GM18867 (cell line): ENCODE measurements at regions not wholly inside any gene's neighbourhood (a gene's known extent, or its start where the extent isn't known, plus 50 kb on each side); places are given as distances from the start of the nearest gene placed in this dataset.

ENCODE experiments used
- ATAC-seq: cut with Tn5 transposase; IDR thresholded peaks from one replicate; pipeline ENCODE4 v1.9.1; 2021; ENCODE audit warnings: mild to moderate bottlenecking, moderate library complexity; ENCODE audit not compliant: unreplicated experiment

DNA sequence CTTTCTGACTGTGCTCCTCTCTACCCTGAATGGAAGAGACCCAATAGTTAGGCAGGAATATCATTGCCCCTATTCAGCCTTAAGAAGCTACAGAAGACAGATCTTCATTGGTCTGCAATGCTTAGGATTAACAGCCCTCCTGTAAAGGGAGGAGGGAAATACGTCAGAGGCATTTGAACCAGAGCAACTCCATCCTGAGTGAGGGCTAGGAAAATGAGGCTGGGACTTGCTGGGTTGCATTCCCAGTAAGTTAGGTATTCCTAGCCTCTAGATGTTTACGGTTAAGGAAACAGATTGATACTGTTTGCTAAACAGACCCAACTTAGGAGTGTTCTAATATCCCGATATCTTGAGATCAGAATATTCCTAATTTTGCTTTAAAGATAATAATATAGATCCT is 63.5 kb downstream of the PCDH18 start:
- ATAC-seq = no peak

- no peak for ATAC-seq
Observed at GRCh38 chr4:137467537-137467936, 64.8 kb downstream of the PCDH18 start.

DNA sequence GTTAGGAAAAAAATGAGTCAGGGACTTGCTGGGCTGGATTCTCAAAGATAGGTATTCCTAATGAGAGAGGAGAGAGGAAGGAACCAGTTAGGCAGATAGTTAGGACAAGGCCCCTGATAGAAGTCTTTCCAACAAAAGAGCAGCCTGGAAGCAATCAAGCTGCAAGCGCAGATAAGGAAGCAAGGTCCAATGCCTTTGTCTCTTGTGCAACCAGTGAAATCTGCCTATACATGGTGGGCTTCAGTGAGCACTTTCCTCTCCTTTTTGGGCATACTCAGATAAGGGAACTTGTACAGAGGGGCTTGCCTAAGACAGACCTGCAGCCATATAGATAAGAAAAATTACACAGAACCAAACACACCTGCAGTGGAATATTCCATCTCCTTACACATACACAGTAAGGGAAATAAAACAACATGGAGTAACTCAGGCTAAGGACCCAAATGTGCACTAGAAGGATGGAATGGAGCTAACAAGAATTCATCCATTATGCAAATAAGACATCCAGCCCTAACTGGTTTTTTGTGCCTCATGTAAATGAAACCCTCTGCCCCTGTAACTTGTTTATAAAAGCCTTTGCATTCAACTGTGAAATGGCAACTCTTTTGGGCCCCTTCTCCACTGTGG is 68.8 kb downstream of the PCDH18 start:
- ATAC-seq = no peak

DNA sequence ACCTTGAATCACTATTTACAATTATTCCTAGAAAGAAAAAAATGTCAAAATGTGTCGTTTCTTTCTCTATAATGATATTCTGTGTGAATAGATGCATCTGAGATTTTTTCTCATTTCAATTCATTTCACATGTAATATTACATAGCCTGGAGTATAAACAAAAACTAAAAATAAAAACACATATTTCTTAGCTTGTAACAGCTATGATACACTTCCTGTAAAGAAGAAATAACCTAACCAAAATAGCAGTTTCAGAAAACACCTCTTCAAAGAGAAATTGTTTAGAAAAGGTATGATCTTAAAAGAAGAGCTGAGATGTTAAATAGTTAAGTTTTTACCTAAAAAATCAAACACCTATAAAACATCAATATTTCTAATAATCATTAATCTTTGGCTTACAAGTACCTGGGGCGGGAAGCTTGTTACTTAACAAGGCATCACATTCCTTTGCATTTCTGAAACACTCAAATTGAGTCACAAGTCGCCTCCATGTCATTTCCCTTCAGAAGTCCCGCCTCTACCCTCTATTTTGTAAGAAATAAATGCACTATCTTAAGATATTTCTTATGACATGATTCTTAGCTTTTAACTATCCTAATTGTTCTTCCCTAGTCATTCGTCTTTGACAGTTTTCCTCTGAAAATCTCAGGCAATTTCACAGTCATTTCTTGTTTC is 76.5 kb downstream of the PCDH18 start:
- peak; percentile 45 for ATAC-seq

DNA sequence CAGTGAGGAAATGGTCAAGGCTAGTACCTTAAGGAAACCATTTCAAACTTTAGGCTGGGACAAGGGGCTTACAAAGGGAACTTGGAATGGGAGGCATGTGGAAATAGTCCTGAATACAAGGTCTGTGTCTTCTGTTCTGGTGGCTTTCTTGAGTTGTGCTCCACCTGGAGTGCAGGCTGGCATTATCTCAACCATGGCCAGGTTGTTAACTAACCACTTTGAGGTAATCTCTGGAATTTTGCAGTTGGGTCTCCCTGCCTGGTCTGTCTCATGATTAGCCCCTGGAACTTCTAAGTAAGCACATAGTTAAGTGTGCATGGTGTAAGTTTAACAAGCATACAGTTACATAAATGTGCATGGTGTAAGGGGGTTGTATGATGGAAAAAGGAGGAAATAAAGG is 77.5 kb downstream of the PCDH18 start:
- no peak for ATAC-seq

DNA sequence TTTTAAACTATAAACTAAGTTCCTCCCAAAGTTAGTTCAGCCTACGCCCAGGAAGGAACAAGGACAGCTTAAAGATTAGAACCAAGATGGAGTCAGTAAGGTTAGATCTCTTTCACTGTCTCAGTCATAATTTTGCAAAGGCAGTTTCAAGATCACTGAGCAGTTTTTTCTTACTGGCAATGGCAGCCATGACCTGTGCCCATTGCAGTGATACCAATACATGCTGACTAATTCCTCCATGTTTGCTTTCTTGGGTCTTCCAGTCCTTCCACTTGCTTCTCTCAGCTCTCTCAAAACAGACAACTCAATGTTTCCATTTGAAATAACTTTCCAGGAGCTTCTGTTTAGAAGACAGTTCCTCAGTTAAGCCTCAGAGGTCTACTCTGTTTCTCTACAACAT is 79.5 kb downstream of the PCDH18 start:
- no peak for ATAC-seq

GRCh38 chr4:137451172-137451825 is 81.0 kb downstream of the PCDH18 start:
- no peak for ATAC-seq

DNA sequence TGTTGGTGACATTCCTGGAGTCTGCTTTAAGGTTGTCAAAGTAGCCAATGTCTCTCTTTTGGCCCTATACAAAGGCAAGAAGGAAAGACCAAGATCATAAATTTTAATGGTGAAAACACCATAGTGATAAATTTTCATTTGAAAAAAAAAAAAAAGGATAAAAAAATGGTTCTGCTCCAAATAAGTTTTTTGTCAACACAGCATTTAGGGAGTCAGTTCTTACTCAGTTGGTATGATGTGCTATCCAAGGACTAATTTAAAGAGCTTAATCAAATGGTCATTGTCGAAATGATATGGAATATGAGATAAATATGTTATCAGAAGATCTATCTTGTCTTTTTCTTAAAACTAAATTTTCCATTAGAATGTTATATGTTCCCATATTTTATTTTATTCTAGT is 83.9 kb downstream of the PCDH18 start:
- no peak for ATAC-seq

- ATAC-seq = no peak
Observed at GRCh38 chr4:137446071-137446470, 86.2 kb downstream of the PCDH18 start.

GRCh38 chr4:137443031-137443800 is 89.1 kb downstream of the PCDH18 start:
- no peak for ATAC-seq

- ATAC-seq = no peak
Observed at GRCh38 chr4:137432446-137433311, 99.6 kb downstream of the PCDH18 start.

GRCh38 chr4:137430171-137430570 is 102.1 kb downstream of the PCDH18 start:
- no peak for ATAC-seq

GRCh38 chr4:137427411-137427810 is 104.9 kb downstream of the PCDH18 start:
- no peak for ATAC-seq

GRCh38 chr4:137425281-137425680 is 107.0 kb downstream of the PCDH18 start:
- ATAC-seq = no peak

DNA sequence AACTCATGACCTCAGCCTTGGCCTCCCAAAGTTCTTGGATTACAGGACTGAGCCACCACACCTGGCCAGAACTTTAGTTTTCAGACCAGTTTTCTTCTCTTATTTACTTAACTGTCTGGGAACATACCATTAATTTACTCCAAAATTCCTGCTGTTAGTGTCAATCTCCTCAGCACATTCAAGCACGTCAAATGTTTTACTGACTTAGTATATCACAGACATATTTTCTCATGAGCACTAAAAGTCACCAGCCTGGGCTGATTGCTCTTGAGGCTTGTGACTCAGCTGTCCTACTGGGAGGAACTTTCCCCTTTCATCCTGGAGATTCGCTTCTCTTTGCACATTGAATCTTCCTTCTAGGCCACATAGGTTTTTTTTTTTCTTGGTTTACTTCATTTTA is 109.6 kb downstream of the PCDH18 start:
- ATAC-seq = no peak

DNA sequence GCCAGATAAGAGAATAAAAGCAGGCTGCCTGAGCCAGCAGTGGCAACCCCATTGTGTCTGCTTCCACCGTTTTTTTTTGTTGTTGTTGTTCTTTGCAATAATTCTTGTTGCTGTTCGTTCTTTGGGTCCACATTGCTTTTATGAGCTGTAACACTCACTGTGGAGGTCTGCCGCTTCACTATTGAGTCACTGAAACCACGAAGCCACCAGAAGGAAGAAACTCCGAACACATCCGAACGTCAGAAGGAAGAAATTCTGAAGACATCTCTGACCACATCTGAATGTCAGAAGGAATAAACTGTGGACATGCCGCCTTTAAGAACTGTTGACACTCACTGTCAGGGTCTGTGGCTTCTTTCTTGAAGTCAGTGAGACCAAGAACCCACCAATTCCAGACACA is 110.5 kb downstream of the PCDH18 start:
- ATAC-seq = no peak

GRCh38 chr4:137420901-137421396 is 111.3 kb downstream of the PCDH18 start:
- ATAC-seq = no peak

- no peak for ATAC-seq
Observed at GRCh38 chr4:137417676-137418075, 114.6 kb downstream of the PCDH18 start.

GRCh38 chr4:137414802-137415201 is 117.5 kb downstream of the PCDH18 start:
- no peak for ATAC-seq

DNA sequence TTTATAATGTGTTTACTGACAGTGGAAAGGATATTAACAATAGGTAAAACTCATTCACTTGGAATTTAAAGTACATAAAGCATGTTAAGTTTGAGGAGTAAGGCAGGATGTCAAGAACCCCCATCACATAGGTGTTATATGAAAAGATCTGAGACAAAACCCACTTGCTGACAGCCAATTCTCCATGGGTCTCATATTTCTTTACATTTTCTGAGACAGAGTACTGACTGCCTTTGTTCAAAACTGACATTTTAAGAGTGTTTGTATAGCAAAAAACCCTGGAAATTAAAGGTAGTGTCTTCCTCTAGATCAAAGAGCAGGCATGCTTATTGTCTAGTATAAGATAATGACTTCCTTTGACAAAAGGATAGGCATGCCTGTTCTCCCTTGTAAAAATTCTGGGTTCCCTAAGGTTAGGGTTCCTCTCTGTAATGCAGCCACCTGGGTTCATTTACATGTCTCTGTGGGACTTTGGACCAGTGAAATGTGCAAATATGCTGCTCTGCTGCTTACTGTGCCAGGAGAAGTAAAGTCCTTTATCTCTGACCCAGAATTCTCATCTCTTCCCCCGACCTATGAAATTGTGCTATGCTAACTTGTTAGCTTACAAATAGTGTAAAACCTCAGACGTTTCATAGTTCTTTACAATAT is 123.6 kb downstream of the PCDH18 start:
- no peak for ATAC-seq
